CD14-positive monocyte (primary cell): ENCODE measurements at regions not wholly inside any gene's neighbourhood (a gene's known extent, or its start where the extent isn't known, plus 50 kb on each side); places are given as distances from the start of the nearest gene placed in this dataset.
"Not testable (repeated sequence)": the region's sequence is repeated elsewhere in the genome, so short reads cannot be mapped to it uniquely, and the experiment has no call there.

ENCODE experiments used
- DNase-seq, 3 donors: peaks; one replicate each; pipeline ENCODE4 v3.0.0-alpha.2; 2011 to 2022
- H2AFZ ChIP-seq: 2 replicates; pipeline ENCODE4 v1.6.0; 2012; ENCODE audit warnings: mild to moderate bottlenecking, low read depth, low read length, inconsistent platforms; ENCODE audit not compliant: insufficient read depth, poor library complexity, severe bottlenecking
- H3K27ac ChIP-seq, 2 donors: 1 replicate in 1 of 2; 2 replicates in 1 of 2; pipeline ENCODE4 v1.5.1; 2012 to 2013; ENCODE audit warnings: low read length in 2 of 2, control low read depth in 1 of 2, inconsistent platforms in 1 of 2, low read depth in 1 of 2, mild to moderate bottlenecking in 1 of 2
- H3K27me3 ChIP-seq, 2 donors: one replicate each; pipeline versions ENCODE4 v1.6.0 to v1.6.1; 2011 to 2013; ENCODE audit warnings: low read length in 2 of 2; ENCODE audit not compliant: control insufficient read depth in 2 of 2, insufficient read depth in 2 of 2
- H3K36me3 ChIP-seq, 2 donors: replicated peaks in 1 of 2; 1 replicate in 1 of 2; 2 replicates in 1 of 2; pipeline versions ENCODE4 v1.5.1 to v1.6.1; 2012 to 2013; ENCODE audit warnings: low read length in 2 of 2, control low read depth in 1 of 2, inconsistent platforms in 1 of 2, mild to moderate bottlenecking in 1 of 2; ENCODE audit not compliant: insufficient read depth in 2 of 2, control insufficient read depth in 1 of 2
- H3K4me1 ChIP-seq, 2 donors: 1 replicate in 1 of 2; 2 replicates in 1 of 2; pipeline versions ENCODE4 v1.5.1 to v1.6.1; 2012 to 2013; ENCODE audit warnings: low read length in 2 of 2, control low read depth in 1 of 2, inconsistent platforms in 1 of 2, mild to moderate bottlenecking in 1 of 2, moderate library complexity in 1 of 2; ENCODE audit not compliant: insufficient read depth in 2 of 2, control insufficient read depth in 1 of 2
- H3K4me2 ChIP-seq: replicated peaks from 2 replicates; pipeline ENCODE3; 2012; ENCODE audit warnings: low read length, moderate library complexity, mild to moderate bottlenecking; ENCODE audit not compliant: poor library complexity, severe bottlenecking; ENCODE audit errors: extremely low read depth
- H3K4me3 ChIP-seq, 3 experiments: fragments of 200-600 bp in 1 of 3; sonication (generic) in 1 of 3; replicated peaks in 1 of 3; 1 replicate in 2 of 3; 2 replicates in 1 of 3; pipeline ENCODE4 v1.5.1; 2011 to 2013; ENCODE audit warnings: low read length in 3 of 3, mild to moderate bottlenecking in 3 of 3, control low read depth in 2 of 3, low read depth in 2 of 3, inconsistent platforms in 1 of 3, moderate library complexity in 1 of 3
- H3K79me2 ChIP-seq: 2 replicates; pipeline ENCODE4 v1.6.0; 2012; ENCODE audit warnings: mild to moderate bottlenecking, control low read depth, inconsistent platforms, low read length, moderate library complexity; ENCODE audit not compliant: insufficient read depth
- H3K9ac ChIP-seq: 2 replicates; pipeline ENCODE4 v1.6.0; 2017; ENCODE audit warnings: low read length, mild to moderate bottlenecking; ENCODE audit not compliant: insufficient read depth, poor library complexity, severe bottlenecking
- H3K9me3 ChIP-seq, 2 donors: replicated peaks in 1 of 2; 1 replicate in 1 of 2; 2 replicates in 1 of 2; pipeline versions ENCODE4 v1.5.1 to v1.6.1; 2012 to 2013; ENCODE audit warnings: low read length in 2 of 2, control low read depth in 1 of 2; ENCODE audit not compliant: control insufficient read depth in 1 of 2, insufficient read depth in 1 of 2
- H4K20me1 ChIP-seq: 2 replicates; pipeline ENCODE4 v1.6.0; 2012; ENCODE audit warnings: mild to moderate bottlenecking, low read length, control low read depth, moderate library complexity; ENCODE audit not compliant: insufficient read depth
- H3K27ac Mint-ChIP-seq, 7 donors: one replicate each; pipeline ENCODE4 v1.8.0; 2020; ENCODE audit warnings: mild to moderate bottlenecking in 7 of 7, mixed read lengths in 7 of 7, moderate library complexity in 6 of 7, inconsistent platforms in 2 of 7
- H3K27me3 Mint-ChIP-seq, 3 donors: one replicate each; pipeline ENCODE4 v1.8.0; 2021 to 2022; ENCODE audit warnings: low read depth in 3 of 3, mild to moderate bottlenecking in 3 of 3, mixed read lengths in 3 of 3, moderate library complexity in 3 of 3, inconsistent platforms in 1 of 3
- H3K36me3 Mint-ChIP-seq, 2 donors: one replicate each; pipeline ENCODE4 v1.8.0; 2020; ENCODE audit warnings: mixed read lengths in 2 of 2, inconsistent platforms in 1 of 2, mild to moderate bottlenecking in 1 of 2
- H3K4me1 Mint-ChIP-seq: one replicate; pipeline ENCODE4 v1.8.0; 2020; ENCODE audit warnings: mild to moderate bottlenecking, mixed read lengths
- H3K4me3 Mint-ChIP-seq, 2 donors: one replicate each; pipeline ENCODE4 v1.8.0; 2020; ENCODE audit warnings: mild to moderate bottlenecking in 2 of 2, mixed read lengths in 2 of 2, moderate library complexity in 1 of 2
- H3K9me3 Mint-ChIP-seq, 7 donors: one replicate each; pipeline ENCODE4 v1.8.0; 2020 to 2022; ENCODE audit warnings: mixed read lengths in 7 of 7, mild to moderate bottlenecking in 6 of 7, moderate library complexity in 6 of 7, inconsistent platforms in 2 of 7
- WGBS: methylation state at CpG from one replicate; pipeline ENCODE4 v1.1.5; 2013; ENCODE audit warnings: missing lambda C conversion rate; ENCODE audit not compliant: insufficient coverage; 5-methylcytosine and 5-hydroxymethylcytosine counted together
- intact Hi-C, 2 donors: fragments of 100-400 bp; cut with micrococcal nuclease; formaldehyde crosslinking; loops; one replicate each; pipeline versions ENCODE4 v1.15.0 to v1.15.1; 2023
- TF ChIP-seq, protein P1 (sequence below): fragments of 200-600 bp; IDR thresholded peaks from one replicate; pipeline ENCODE4 v1.8.0; 2022; ENCODE audit warnings: antibody characterized with exemption, mild to moderate bottlenecking

DNA sequence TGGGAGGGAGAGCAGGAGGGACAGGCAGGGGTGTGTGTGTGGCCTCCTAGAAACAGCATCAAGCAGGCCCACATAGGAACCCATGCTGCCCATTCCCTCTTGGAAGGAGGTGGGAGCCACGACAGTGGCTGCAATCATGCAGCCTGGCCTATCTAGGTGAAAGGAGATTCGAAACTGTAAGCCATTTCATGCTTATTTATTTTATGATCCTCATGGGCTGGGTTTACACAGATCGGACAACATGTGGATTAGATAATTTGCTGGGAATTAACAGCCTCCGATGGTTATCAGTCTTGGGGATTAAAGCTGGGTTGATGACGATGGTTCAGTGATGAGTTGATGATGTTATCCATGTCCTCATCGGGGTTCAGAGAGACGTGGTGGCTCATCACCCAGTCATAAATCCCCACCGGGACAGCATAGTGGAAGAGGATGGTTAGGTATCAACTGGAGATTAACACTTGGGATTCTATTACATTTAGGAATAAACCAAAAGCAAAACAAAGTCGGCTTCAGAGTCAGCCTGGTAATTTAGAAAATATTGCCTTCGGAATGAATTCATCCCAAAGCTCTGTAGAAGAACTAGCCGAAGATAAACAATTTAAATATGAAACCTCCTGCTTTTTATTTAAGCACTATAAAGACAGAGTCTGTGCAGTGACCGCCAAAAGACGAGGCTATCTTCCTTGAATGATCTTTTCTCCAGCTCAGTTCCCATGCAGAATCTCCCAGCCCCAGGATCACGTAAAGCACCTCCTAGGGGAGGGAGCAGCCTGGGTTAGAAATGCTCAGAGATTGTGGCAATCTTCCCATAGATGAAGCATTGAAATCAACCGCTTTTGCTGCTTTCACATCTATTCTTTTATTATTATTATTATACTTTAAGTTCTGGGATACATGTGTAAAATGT, 252.8 kb downstream of the FOXD2 start:
- peaks cover 0 to 3% (median 0%) of the 10 kb centered on the region in 7 donors for H3K9me3 Mint-ChIP-seq
- H2AFZ ChIP-seq = no peak overlapping the region
- H3K9me3 ChIP-seq = no peaks in the 10 kb centered on the region
- no peak overlapping the region for H3K27ac ChIP-seq
- TF ChIP-seq, protein P1, sequence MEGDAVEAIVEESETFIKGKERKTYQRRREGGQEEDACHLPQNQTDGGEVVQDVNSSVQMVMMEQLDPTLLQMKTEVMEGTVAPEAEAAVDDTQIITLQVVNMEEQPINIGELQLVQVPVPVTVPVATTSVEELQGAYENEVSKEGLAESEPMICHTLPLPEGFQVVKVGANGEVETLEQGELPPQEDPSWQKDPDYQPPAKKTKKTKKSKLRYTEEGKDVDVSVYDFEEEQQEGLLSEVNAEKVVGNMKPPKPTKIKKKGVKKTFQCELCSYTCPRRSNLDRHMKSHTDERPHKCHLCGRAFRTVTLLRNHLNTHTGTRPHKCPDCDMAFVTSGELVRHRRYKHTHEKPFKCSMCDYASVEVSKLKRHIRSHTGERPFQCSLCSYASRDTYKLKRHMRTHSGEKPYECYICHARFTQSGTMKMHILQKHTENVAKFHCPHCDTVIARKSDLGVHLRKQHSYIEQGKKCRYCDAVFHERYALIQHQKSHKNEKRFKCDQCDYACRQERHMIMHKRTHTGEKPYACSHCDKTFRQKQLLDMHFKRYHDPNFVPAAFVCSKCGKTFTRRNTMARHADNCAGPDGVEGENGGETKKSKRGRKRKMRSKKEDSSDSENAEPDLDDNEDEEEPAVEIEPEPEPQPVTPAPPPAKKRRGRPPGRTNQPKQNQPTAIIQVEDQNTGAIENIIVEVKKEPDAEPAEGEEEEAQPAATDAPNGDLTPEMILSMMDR = no peak
- no peak overlapping the region for H3K4me3 Mint-ChIP-seq
- H3K9ac ChIP-seq = no peak overlapping the region
- no peaks in the 10 kb centered on the region for H3K4me1 Mint-ChIP-seq
- no peak overlapping the region for H3K4me2 ChIP-seq
- H3K27me3 ChIP-seq = no peaks in the 10 kb centered on the region
- H3K27ac Mint-ChIP-seq = no peak overlapping the region
- no peaks in the 10 kb centered on the region for H3K36me3 ChIP-seq
- intact Hi-C loops = no loop called here
- no peak overlapping the region for H3K4me3 ChIP-seq
- no peaks in the 10 kb centered on the region for H4K20me1 ChIP-seq
- no peak for DNase-seq
- WGBS = 90% methylated on average over 9 of the region's 15 CpGs
- no peaks in the 10 kb centered on the region for H3K4me1 ChIP-seq
- H3K36me3 Mint-ChIP-seq = no peaks in the 10 kb centered on the region
- H3K27me3 Mint-ChIP-seq = peaks cover 6 to 19% (median 7%) of the 10 kb centered on the region in 3 donors
- no peaks in the 10 kb centered on the region for H3K79me2 ChIP-seq

- H3K9me3 Mint-ChIP-seq, H3K27ac Mint-ChIP-seq, intact Hi-C loops, DNase-seq, H3K79me2 ChIP-seq, H4K20me1 ChIP-seq, H3K9me3 ChIP-seq, H2AFZ ChIP-seq, H3K27ac ChIP-seq, H3K4me1 ChIP-seq, H3K4me3 Mint-ChIP-seq, H3K36me3 Mint-ChIP-seq, H3K27me3 ChIP-seq, H3K36me3 ChIP-seq, H3K4me2 ChIP-seq, H3K9ac ChIP-seq, H3K4me1 Mint-ChIP-seq, H3K4me3 ChIP-seq: not testable (repeated sequence)
- whole genome bisulfite sequencing = no CpG with 5 or more reads among the region's 4 CpGs
- peaks cover 6 to 19% (median 7%) of the 10 kb centered on the region in 3 donors for H3K27me3 Mint-ChIP-seq
Observed at GRCh38 chr1:47691293-47691692, 253.4 kb downstream of the FOXD2 start.
